ENCODE measurements at regions not wholly inside any gene's neighbourhood (a gene's known extent, or its start where the extent isn't known, plus 50 kb on each side); places are given as distances from the start of the nearest gene placed in this dataset.

GRCh38 chr1:195789321-195789720, 818.9 kb downstream of the KCNT2 start:
- H3K9ac ChIP-seq (replicated peaks; ENCODE audit: extremely low read depth, insufficient read depth, low read length): no peak overlapping the region
- intact Hi-C loops (cut with micrococcal nuclease) (no loop called here), dilution Hi-C loops (cut with MboI; ENCODE audit: extremely low pct_ligation_motif_present, low sequenced_read_pairs) (no loop called here)
- H3K36me3 ChIP-seq (ENCODE audit: control insufficient read depth in 2 of 2, extremely low read depth in 1 of 2, insufficient read depth in 2 of 2, low read length in 2 of 2): no peaks in the 10 kb centered on the region
- ChIA-PET POLR2A (no interaction called here), CTCF (no interaction called here)
- H3K4me3 ChIP-seq (replicated peaks in 1 of 3; ENCODE audit: insufficient read depth in 1 of 3, low read depth in 1 of 3, low read length in 3 of 3): no peak overlapping the region
- no peak for TF ChIP-seq GATA2 (IDR thresholded peaks at IDR 0.05; ENCODE audit: insufficient read depth, insufficient read length, low read depth, low read length)
- no peak for TF ChIP-seq EZH2 (IDR thresholded peaks at IDR 0.05; ENCODE audit: borderline replicate concordance, low read depth, low read length, severe bottlenecking)
- TF ChIP-seq MAX (IDR thresholded peaks at IDR 0.05; ENCODE audit: insufficient read depth, insufficient read length): no peak
- no peak for TF ChIP-seq POLR2AphosphoS5 (IDR thresholded peaks at IDR 0.05; ENCODE audit: insufficient read depth, low read depth, low read length)
- TF ChIP-seq MYC (IDR thresholded peaks at IDR 0.05; ENCODE audit: low read depth, low read length): no peak
- TF ChIP-seq POLR2A (IDR thresholded peaks at IDR 0.05; ENCODE audit: low read depth, low read length): no peak
- TF ChIP-seq JUN (IDR thresholded peaks at IDR 0.05; ENCODE audit: borderline replicate concordance, insufficient read depth, insufficient read length, low read depth): no peak
- no peak for TF ChIP-seq FOS (IDR thresholded peaks at IDR 0.05; ENCODE audit: borderline replicate concordance, insufficient read depth, low read length)
- TF ChIP-seq CTCF (IDR thresholded peaks at IDR 0.05; ENCODE audit: extremely low read depth in 1 of 2, insufficient read depth in 1 of 2, low read depth in 1 of 2, low read length in 2 of 2): no peak
- no peaks in the 10 kb centered on the region for H3K27me3 ChIP-seq (ENCODE audit: control insufficient read depth in 2 of 2, insufficient read depth in 2 of 2, low read length in 2 of 2)
- H4K20me1 ChIP-seq (replicated peaks; ENCODE audit: control insufficient read depth, extremely low read depth, insufficient read depth, low read length): no peaks in the 10 kb centered on the region
- no peak overlapping the region for H3K27ac ChIP-seq (ENCODE audit: insufficient read depth, low read depth, low read length)
- H3K4me1 ChIP-seq (ENCODE audit: control insufficient read depth, extremely low read depth, insufficient read depth, low read length): no peaks in the 10 kb centered on the region
- H3K9me3 ChIP-seq (replicated peaks; ENCODE audit: control insufficient read depth, insufficient read depth, low read length): no peaks in the 10 kb centered on the region
- DNase-seq (ENCODE audit: low read depth, low spot score) (no peak), FAIRE-seq (no peak)
- no peak overlapping the region for H2AFZ ChIP-seq (ENCODE audit: low read depth, low read length)
- H3K79me2 ChIP-seq (ENCODE audit: control insufficient read depth, insufficient read depth, low read length): no peaks in the 10 kb centered on the region
- no peak overlapping the region for H3K4me2 ChIP-seq (ENCODE audit: insufficient read depth, low read length)
- no peaks in the 10 kb centered on the region for H3K9me1 ChIP-seq (replicated peaks; ENCODE audit: control insufficient read depth, extremely low read depth, insufficient read depth, low read length)
- BruUV-seq (replicated peaks): no TSS peak
